Activated CD4-positive, CD25-positive, alpha-beta regulatory T cell (primary cell): ENCODE measurements at regions not wholly inside any gene's neighbourhood (a gene's known extent, or its start where the extent isn't known, plus 50 kb on each side); places are given as distances from the start of the nearest gene placed in this dataset.
A peak's percentile ranks its signal among the peaks of the same experiment; 100 is the strongest.

Source experiments
- DNase-seq, 4 experiments: peaks; one replicate each; lab custom pipeline; 2025; lab: John Stamatoyannopoulos, UW

DNA sequence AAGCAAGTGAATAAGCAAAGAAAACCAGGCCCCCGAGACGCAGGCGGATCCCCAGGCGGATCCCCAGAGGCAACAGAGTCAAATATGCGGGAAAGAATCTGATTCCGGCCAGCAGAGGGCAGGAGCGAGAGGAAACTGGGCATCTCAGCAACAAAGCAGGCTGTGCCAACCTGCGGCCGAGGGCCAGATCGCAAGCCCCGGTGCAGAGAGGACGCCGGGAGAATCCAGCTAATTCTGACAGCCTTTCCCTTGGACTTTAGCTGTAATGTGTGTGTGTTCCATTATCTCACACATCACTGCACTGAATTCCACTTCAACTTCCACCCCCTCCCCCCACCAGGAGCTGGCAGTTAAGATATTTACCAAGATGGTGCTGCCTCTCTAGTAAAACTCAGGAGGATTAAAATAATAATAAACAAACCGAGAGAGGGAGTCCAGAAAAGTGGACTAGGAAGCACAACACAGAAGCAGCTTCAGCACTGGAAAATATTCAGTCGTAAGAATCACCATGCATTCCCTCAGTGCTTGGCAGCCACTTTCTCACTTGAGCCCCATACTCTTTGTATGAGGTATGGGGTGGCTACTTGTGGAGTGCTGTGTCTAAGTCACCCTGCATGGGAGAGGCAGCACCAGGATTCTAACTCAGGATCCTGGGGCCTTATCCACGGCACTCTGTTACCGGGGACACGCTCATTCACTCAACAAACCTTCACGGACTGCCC lies 66.2 kb upstream of the SNX9 start:
- DNase-seq, result peak; percentile 56 to 70 (median 63)

DNA sequence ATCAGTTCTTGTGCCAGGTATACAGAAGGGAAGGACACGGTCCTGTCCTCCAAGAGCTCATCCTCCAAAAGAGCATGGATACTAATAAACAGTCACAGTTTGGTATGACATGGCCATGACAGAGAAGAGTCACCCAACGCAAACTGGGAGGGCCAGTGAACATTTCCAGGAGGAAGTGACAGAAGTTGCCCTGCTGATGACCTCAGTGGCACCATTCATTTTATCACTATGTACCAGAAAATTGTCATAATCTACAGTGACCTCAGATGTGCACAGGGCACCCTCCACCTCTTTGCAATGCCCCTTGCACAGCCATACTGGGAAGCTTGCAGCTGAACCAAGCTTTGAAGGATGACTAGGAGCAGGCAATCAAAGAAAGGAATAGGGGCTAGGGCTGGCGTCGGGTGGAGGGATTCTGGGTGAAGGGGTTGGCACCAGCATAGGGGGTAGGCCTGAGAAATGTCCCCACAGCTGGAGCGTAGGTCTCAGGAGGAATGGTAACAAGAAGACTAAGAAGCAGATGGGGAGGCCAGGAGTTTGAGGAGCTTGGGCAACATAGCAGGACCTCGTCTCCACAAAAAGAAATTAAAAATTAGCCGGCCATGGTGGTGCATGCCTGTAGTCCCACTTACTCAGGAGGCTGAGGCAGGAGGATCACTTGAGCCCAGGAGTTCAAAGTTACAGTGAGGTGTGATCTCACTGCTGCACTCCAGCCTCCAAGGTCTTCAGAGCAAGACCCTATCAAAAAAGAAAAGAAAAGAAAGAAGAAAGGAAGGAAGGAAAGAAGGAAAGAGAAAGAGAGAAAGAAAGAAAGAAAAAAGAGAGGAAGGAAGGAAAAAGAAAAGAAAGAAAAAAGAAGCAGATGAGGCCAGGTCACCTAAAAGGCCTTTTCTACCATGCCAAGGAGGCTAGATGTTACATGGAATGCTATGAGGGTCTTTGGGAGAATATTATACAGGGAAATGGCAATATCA lies 65.3 kb upstream of the SNX9 start:
- DNase-seq, result no peak

DNA sequence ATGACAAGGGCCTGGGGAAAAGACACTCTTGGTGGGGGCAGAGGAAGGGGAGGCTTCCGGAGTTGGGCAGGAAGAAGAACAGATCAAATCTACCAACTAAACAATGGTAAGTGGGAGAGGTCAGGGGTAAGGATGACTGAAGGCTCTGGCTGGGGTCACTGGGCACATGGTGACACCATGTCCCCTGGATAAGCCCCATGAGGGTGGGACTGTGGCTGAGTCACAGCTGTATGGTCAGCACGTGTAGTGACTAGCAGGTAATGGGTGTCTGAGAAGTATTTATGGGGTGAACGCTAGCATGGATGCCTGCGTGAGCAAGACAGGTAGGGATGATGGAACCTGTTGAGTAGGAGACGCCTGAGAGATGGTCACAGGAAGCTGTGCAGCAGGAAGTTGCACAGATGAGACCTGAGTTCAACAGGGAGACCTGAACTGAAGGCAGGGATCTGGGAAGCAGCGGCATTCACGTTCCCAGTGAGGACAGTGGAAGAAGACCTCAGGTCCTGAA lies 64.5 kb upstream of the SNX9 start:
- no peak for DNase-seq

DNA sequence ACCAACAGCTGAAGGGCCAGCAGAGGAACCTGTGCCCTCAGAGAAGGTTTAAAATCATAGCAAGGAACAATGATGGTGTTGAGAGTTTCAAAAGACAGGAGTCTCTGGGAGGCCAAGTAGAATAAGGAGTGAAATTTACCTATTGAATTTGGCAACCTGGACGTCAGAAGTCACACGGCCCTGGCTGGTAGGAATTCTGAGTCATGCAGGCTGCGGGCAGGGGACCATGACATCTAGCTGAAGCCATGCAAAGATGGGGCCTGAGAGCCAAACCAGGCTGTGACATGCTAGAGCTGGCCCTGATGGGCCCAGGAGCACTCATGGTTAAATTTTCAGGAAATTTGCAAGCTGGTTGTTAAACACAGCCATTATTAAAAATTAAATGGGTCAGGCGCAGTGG lies 64.0 kb upstream of the SNX9 start:
- DNase-seq, result no peak

DNA sequence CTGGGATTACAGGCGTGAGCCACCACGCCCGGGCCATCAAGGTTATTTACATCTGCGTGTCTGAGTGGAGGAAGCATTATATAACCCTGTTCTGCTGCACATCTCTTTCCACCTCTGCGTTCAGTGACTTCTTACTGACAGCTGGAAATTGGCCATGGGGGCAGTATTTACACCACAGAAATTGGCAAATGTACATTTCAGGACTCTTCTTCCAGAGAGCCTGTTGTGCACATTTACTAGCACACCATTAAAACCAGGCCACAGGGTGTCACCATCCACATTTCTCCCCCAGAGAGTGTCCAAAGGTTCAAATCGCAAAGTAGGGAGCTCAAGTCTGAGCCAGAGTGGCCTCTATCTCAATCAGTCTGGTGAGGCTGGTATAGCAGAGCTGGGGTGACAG lies 62.9 kb upstream of the SNX9 start:
- DNase-seq, result no peak

DNA sequence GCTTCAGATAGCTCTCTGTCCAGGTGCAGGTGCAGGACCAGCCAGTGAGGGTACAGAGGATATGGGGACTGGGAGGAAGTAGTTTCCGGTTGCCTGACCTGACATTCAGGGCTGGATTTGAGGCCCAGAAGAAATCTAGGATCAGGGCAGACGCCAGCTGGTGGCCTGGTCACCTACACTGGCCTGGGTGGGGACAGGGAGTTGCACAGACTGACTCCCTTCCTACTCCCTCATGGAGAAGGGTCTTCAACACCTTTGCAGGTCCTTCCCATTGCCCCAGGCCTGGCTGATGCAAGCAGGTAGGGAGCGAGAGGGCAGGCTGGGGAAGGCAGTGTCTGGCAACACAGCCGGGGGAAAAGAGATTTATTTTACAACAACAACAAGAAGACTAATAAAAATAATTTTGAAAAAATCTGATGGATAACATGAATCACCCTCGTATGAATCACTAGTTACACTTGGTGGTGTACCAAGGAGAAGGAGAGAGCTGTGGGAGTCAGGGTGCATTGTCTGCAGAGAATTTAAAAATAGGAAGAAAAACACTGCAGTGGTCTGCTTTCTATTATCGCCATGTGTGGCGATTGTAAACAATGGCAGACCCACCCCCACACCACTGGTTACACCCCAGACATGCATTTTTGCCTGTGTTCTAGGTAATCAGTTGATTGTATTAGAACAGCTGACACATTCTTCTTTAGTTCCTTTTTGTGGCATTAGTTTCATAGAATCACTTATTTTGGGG lies 62.3 kb upstream of the SNX9 start:
- DNase-seq, result no peak

DNA sequence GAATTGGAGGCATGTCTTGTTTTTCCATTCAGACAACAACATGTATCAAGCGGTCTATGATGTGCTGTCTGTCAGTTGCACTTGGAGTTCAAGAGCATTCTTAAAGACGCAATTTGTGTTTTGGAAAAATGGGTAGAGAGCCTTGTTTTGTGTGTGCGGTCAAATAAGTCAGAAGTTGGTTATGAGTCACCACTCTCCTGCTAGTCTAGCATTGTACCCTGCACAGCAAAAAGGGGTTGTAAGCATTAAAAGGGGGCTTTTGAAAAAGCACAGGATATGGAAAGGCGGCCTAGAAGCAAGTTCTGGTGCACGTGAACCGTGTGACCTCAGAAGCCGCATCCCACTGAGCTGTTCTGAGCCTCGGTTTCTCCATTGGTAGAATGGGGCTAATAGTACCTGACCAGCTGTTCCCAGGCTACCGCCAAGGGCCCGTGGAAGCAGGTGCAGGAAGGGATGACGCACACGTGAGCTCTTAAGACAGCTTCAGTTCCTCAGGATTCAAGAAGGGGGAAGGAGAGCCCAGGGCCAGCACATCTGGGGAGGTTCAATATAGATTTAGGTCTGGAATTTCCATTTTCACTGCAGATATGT lies 61.6 kb upstream of the SNX9 start:
- no peak for DNase-seq

DNA sequence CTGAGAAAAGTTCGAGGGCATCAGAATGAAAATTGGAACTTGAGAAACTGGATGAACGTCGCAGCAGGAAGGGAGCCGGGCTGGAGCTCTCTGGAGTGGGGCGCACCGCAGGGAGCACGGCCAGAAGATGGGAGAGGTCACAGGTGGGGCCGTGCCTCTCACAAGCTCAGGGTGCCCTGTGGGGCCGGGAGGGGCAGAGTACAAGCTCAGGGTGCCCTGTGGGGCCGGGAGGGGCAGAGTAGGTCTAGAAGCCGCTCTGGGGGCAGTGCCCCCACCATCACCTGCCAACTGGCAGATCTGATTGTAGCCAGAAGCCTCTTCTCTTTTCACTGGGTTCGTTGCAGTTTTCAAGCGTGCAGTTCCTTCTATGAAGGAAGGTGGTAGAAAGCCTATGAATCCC lies 61.1 kb upstream of the SNX9 start:
- no peak for DNase-seq

DNA sequence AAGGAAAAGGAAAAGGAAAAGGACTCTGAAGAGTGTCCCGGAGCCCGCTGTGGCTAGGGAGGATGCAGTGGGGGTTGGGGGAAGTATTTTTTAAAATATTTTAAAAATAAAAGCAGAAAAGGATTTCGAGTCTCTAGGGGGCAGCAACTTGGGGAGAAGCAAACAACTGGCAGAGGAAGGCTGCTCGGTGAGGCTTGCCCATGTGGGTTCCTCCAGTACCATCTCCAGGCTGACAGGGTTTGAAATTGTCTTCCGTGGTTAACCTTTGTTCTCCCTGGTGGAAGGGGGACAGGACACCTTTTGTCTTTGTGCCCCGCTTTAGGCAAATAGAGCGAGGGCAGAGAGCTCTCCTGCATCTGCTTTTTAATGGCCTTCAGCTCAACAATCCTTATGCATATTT lies 60.4 kb upstream of the SNX9 start:
- no peak for DNase-seq

DNA sequence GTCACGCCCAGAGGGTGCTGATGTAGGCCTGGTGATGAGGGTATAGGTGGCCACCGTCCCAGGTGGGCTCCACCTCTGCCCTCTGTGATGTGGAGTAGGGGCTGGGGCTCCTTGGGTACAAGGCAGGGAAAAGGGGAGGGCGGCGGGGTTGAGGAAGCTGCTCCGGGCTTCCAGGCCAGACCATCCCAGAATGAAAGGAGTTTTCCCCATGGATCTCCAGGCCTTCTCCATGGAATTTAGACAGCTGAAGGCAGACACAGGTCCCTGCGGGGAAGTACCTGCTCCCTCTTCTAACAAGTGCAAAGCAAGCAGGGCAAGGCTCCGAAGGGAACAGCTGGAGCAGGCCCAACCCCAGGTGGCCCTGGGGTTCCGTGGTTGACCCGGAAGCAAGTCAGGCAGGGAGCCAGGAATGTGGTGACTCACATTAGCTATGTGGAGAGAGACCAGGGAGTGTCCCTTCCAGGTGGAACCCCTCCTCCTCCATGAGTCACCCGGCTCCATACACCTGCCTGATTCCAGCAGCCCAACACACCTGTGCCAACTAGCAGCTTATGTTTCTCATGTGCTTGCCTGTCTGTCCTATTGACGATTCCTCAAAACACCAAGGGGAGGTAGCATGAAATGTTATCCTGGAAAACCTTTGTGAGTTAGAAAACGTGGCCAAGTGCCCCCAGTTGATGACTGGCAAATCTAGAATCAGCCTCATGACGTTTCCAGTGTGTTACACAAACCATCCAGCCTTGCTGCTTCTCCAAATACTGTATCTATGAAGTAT lies 59.7 kb upstream of the SNX9 start:
- no peak for DNase-seq

DNA sequence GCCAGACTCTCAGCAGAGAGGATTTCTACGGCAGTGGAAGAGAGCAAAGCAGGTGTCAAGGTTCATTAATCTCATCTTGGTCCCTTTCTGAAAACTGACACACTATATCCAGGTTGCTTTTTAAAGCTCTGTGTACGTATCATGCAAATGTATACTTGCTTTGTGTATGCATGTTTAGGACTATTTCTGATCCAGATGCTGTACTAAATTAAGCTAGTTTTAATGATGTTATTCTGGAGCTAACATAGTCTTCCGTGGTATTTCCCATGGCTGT lies 59.2 kb upstream of the SNX9 start:
- DNase-seq, result no peak

DNA sequence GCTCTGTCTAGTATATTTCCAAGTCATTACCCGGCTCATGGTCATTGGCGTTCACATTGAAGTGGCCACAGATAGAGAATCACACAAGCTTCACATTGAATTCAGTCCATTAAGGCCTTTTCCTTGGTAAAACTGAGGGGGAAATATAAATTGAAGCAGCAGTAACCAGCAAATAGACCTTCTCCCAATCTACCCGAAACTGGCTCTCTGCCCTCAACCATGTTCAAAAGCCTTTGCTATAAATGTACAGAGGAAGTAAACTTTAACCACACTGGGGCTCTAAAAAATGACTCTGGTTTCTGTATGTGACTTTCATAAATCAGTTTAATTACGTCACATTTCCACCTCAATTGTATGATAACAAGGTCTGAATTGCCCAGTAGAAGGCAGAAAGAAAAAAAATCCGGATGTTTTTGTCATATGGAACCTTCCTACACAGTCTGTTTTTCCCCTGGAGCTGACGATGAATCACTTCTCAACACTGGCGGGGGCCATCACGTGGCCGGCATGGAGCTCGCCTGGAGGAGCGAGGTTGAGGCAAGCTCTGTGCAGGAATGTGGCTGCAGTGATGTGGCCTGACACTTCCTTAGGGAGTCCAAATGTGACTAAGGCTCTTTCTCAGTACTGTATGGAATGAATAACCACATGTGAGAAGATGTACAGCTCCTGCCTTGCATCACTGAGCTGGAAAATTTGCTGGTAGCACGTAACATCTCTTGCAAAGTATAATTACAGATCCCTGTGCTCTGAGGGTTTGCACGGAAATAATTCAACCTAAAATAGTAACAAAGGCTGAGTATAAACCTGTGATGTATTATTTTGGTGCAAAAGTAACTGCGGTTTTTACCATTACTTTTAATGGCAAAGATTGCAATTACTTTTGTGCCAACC lies 58.6 kb upstream of the SNX9 start:
- peak; percentile 28 to 49 (median 45) for DNase-seq

DNA sequence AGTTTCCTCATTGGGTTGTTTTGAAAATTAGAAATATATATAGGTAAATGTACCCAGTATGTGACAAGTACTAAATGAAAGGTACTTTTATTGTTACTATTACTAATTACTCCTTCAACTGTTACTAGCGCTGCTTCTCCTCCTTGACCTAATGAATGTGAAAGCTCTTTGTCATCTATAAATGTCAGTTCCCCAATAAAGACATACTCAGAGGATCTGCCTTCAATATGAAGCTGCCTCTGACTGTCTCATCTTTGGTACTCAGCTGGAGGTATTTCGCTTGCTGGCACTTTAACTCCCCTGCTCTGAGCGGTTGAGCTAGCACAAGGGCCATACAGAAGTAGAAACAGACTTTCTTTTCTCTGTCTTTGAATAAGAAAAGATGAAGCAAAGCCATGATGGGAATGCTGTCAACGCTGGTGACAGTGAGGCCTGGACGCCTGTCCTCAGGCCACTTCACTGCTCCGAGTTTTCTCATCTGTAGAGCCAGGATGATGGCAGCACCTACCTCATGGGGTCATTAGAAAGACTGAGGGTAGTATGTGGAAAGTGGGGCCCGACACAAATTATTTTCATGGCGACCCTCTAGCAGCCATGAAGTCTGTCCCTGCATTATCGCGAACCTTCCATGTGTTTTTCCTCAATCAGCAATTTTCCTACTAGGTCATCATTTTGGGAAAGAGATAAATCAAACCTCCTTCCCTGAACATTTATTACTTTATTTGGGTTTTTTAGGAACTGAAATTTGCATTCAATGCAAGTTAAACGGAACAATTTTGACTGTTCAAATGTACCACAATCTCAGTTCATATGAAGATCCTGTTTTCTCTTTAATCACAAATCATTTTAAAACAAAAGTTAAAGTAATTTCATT lies 55.9 kb upstream of the SNX9 start:
- DNase-seq, result no peak

DNA sequence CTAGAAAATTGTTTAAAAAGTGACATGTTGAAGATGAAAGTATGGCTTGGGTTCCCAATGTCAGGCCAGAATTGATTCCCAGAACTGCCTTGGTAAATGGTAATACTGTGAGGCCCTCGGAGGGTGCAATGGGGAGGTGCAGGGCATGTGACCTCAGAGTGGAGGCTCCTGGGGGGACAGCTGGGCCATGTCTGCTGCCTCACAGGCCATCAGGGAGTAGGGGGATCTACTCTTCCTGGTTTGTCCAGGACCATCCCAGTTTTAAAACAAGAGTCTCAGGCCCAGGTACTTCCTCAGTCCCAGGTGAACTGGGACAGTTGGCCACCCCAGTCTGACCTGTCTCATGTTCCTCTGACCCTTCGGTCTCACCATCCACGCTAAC lies 55.3 kb upstream of the SNX9 start:
- no peak for DNase-seq

DNA sequence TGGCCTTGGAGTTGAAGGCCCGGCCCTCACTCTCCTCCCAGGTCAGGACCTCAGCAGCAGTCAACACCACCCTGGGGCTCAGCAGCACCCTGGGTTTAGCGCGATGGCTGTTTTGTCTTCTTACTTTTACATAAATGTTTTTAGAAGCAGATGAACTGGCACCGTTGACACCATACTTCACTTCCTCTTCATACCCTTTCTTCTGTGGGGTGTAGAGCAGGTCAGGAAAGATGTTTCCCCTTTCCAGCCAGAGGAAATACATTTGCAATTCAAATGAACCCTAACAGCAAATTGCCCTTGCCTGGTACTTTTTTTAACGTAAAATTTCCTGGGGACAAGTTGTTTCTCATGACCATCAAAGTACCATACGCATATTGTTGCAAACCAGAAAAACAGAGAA lies 54.7 kb upstream of the SNX9 start:
- no peak for DNase-seq

DNA sequence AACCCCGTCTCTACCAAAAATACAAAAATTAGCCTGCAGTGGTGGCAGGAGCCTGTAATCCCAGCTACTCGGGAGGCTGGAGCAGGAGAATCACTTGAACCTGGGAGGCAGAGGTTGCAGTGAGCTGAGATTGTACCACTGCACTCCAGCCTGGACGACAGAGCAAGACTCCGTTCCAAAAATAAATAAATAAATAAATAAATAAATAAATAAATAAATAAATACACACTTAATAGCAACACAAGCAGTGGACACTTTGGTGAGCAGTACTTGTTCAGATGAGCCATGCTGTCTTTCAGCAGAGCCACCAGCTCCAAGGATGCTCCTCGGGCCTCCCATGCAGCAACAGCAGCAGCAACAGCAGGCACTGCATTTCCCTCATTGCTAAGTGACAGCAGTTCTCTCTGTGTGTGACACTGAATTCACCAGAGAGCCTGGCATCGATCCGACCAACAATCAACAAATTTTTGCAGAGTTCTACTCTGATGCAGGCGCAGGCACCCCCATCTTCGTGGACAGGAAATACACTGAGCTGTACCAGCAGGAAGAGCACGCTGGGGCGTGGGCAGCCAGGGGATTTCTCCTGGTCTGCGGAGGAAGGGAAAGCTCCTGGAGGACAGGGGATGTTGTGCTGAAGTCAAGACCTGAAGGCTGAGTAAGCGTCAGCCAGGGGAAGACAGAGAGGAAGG lies 54.0 kb upstream of the SNX9 start:
- no peak for DNase-seq

DNA sequence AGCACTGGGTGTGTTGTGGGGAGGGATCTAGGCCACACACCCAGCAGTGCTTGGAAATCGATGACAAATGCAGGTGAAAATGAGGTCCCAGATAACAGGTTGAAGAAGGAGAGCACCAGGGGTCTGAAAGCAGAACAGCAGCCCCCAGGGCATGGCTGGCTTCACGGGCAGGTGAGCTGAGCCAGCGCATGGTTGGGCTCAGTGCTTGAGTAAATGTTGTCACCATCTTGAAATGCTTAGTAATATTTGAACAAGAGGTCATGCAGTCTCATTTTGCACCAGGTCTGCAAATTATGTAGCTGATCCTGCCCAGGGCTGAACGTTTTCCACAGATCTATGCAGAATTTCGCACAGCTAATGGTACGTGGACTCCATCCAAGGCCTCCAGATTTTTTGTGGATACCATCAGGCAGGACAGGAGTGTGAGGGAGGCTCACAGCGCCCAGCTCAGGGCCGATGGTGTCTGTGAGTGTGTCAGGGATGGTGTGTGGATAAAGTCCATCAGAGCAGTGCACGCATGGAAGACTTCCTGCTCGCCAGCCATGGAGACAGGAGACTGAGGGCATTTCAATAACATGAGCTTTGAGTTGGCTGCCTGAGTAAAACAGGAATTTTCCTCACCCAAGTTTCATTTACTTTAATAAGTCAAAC lies 53.1 kb upstream of the SNX9 start:
- no peak for DNase-seq

DNA sequence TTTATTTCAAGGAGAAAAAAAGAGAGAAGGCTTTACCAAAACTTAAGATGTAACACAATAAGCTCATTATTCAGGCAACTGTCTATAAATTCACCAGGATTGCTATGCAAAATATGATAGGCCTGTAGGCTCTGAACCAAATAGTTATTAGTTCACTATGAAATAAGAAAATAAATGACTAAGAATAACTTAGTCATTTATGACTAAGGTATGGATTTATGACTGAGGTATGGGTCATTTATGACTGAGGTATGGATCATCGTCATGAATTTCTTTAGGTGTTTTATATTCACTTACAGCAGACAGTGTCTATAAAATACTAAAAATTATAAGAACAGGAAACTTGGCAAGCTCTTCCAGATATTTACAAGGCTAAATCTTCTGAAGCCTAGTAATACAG lies 52.1 kb upstream of the SNX9 start:
- no peak for DNase-seq
